IgD-negative memory B cell (primary cell): ENCODE measurements at regions not wholly inside any gene's neighbourhood (a gene's known extent, or its start where the extent isn't known, plus 50 kb on each side); places are given as distances from the start of the nearest gene placed in this dataset.
"Not testable (repeated sequence)": the region's sequence is repeated elsewhere in the genome, so short reads cannot be mapped to it uniquely, and the experiment has no call there.

ENCODE experiments used
- H3K27ac Mint-ChIP-seq, 3 donors: one replicate each; pipeline ENCODE4 v1.8.0; 2020 to 2022; ENCODE audit warnings: mild to moderate bottlenecking in 3 of 3, mixed read lengths in 3 of 3, moderate library complexity in 1 of 3
- H3K27me3 Mint-ChIP-seq: one replicate; pipeline ENCODE4 v1.8.0; 2021; ENCODE audit warnings: mixed read lengths
- H3K36me3 Mint-ChIP-seq: one replicate; pipeline ENCODE4 v1.8.0; 2020; ENCODE audit warnings: mild to moderate bottlenecking, mixed read lengths
- H3K4me1 Mint-ChIP-seq, 3 donors: one replicate each; pipeline ENCODE4 v1.8.0; 2020 to 2022; ENCODE audit warnings: mixed read lengths in 3 of 3, mild to moderate bottlenecking in 1 of 3
- H3K4me3 Mint-ChIP-seq, 4 donors: one replicate each; pipeline ENCODE4 v1.8.0; 2020 to 2022; ENCODE audit warnings: mild to moderate bottlenecking in 4 of 4, mixed read lengths in 4 of 4, moderate library complexity in 3 of 4
- H3K9me3 Mint-ChIP-seq, 3 donors: one replicate each; pipeline ENCODE4 v1.8.0; 2020 to 2021; ENCODE audit warnings: mixed read lengths in 3 of 3, mild to moderate bottlenecking in 1 of 3

DNA sequence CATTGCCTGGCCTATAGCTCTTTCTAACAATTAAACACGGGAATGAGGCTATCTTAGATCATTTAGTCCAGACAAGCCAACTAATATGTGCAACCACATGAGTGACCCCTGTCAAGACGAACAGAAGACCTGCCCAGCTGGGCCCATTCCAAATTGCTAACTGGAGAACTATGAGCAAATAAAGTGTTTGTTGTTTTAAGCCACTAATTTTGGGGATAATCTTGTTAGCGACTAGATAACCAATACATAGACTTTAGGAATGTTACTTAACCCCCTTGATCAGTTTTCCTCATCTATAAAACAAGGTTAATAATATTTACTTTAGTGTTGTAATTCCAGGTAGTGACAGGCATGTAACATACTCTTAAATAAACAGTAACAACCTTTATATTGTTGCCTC lies 848.3 kb downstream of the METTL15 start:
- Mint-ChIP-seq H3K9me3 (peaks cover 5 to 7% (median 7%) of the 10 kb centered on the region in 3 donors), H3K27me3 (no peaks in the 10 kb centered on the region), H3K4me1 (peaks cover 0 to 1% (median 0%) of the 10 kb centered on the region in 3 donors), H3K36me3 (no peaks in the 10 kb centered on the region), H3K27ac (no peak overlapping the region), H3K4me3 (no peak overlapping the region)

DNA sequence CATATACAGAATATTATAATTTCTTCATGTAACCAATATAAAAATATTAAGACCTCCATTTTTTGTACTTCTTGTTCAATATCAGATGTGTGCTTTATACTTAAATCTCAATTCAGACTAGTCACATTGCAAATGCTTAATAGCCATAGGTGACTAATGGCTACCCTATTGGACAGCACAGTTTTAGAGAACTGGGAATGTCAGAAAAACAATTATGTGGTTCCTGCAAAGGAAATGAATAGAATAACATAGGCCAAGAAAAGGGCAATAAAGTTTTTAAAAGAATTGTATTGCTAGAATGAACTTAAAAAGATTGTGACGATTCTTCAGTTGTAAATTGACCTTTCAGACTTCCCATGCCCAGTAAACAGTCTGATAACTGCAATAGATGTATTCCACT lies 843.0 kb downstream of the METTL15 start:
- Mint-ChIP-seq H3K36me3 (peaks cover 2% of the 10 kb centered on the region), H3K4me3 (no peak overlapping the region), H3K27ac (no peak overlapping the region), H3K4me1 (peaks cover 0 to 1% (median 0%) of the 10 kb centered on the region in 3 donors), H3K9me3 (peaks cover 2 to 7% (median 3%) of the 10 kb centered on the region in 3 donors), H3K27me3 (no peaks in the 10 kb centered on the region)

DNA sequence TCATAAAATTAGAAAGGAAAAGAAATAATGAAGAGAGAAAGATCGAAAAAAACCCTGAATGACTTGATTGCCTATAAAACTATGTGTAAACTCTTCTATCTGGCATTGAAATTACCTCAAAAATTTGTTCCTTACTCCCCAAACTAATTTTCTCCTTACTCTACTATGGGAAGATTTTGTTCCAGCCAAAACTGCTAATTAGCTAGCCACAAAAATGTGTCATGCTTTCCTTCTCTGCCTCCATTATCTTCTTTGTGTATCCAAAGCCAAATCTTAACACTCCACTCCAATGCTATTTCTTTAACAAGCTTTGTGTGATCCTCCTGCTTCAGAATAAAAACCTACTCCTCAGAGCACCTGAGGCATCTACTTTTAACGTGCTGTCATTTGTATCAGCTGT lies 831.2 kb downstream of the METTL15 start:
- H3K4me1 Mint-ChIP-seq = no peaks in the 10 kb centered on the region
- no peak overlapping the region for H3K4me3 Mint-ChIP-seq
- no peaks in the 10 kb centered on the region for H3K27me3 Mint-ChIP-seq
- H3K36me3 Mint-ChIP-seq = no peaks in the 10 kb centered on the region
- H3K27ac Mint-ChIP-seq = no peak overlapping the region
- H3K9me3 Mint-ChIP-seq = peaks cover 0 to 9% (median 6%) of the 10 kb centered on the region in 3 donors

DNA sequence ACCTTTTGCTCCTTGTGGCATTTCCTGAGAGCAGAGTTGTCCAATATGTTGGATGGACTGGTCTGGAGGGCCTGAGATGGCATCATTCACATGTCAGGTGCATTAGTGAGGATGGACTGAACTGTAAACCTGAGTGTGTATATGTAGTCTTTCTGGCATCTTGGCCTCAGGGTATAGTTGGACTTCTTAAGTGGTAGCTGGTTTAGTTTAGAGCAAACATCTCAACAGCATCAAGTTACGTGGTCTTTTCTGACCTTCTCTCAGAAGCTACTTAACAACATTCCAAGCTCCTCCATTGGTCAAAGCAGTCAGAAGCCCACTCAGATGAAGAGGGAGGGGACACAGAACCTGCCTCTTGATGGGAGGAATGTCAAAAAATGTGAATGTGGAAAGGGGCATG lies 829.9 kb downstream of the METTL15 start:
- H3K9me3 Mint-ChIP-seq = peaks cover 0 to 9% (median 4%) of the 10 kb centered on the region in 3 donors
- H3K27ac Mint-ChIP-seq = no peak overlapping the region
- H3K36me3 Mint-ChIP-seq = no peaks in the 10 kb centered on the region
- H3K4me1 Mint-ChIP-seq = peaks cover 0 to 1% (median 0%) of the 10 kb centered on the region in 3 donors
- no peaks in the 10 kb centered on the region for H3K27me3 Mint-ChIP-seq
- H3K4me3 Mint-ChIP-seq = no peak overlapping the region

DNA sequence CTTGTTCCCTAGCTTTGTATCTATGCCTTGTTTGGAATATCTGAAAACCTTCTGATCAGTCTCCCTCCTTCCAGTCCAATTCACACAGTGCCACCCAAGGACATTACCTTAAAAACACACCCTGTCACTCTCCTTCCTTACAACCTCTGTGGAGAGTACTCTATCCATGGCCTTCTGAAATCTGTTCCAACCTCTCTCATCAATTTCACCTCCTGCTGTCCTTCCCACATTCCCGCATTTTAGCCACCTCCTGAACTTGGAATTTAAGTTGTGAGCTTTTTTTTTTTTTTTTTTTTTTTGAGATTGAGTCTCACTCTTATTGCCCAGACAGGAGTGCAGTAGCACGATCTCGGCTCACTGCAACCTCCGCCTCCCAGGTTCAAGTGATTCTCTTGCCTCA lies 824.8 kb downstream of the METTL15 start:
- Mint-ChIP-seq H3K27ac (no peak overlapping the region), H3K9me3 (peaks cover 4 to 10% (median 5%) of the 10 kb centered on the region in 3 donors), H3K27me3 (no peaks in the 10 kb centered on the region), H3K4me3 (no peak overlapping the region), H3K4me1 (peaks cover 0 to 4% (median 0%) of the 10 kb centered on the region in 3 donors), H3K36me3 (no peaks in the 10 kb centered on the region)

DNA sequence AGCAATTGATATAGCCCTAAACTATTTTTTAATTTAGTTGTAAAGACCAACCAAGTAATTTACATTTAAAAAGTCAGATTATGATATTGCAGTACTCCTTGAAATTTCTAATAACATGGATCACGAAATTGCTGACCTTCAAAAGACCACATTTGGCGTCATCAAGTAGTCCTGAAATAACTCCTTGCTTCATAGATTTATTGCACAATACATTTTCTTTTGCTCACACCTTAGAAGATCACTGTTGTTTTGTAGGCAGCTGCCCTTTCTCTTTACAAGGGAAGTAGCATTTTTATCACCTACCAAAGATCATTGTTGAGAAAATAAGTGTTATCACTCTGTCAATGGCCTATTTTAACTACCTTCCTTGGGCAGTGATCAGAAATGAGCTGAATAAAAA lies 815.8 kb downstream of the METTL15 start:
- Mint-ChIP-seq H3K4me1 (no peaks in the 10 kb centered on the region), H3K4me3 (no peak overlapping the region), H3K27ac (no peak overlapping the region), H3K27me3 (no peaks in the 10 kb centered on the region), H3K9me3 (peaks cover 9 to 17% (median 9%) of the 10 kb centered on the region in 3 donors), H3K36me3 (no peaks in the 10 kb centered on the region)

DNA sequence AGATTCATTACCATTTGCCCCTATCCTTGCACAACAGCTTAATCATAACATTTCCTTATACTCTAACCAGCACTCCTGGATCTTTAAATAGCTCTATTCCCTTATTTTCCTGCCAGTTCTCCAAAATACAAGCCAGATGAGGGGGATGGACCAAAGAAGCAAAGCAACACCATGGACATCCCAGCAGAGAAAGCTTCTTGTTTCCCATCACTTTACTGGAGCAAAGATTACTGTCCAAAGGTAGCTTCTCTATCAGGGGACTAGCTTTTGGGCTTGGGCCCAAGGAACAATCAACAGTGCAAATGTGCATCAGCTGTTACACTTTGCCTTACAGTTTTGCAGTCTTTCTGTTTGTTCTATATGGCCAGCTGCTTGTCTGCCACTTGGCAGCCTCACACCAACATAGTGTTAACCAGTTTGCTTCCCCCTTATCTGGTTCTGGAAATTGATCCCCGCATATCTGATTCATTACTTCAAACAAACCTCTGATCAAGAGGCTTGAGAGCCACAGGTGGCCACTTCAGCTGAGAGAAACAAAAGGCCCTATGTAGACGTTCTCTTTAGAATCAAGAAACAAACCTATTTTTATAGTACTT lies 814.3 kb downstream of the METTL15 start:
- Mint-ChIP-seq H3K4me1 (no peaks in the 10 kb centered on the region), H3K9me3 (peaks cover 6 to 15% (median 10%) of the 10 kb centered on the region in 3 donors), H3K27ac (no peak overlapping the region), H3K36me3 (no peaks in the 10 kb centered on the region), H3K27me3 (no peaks in the 10 kb centered on the region), H3K4me3 (no peak overlapping the region)

DNA sequence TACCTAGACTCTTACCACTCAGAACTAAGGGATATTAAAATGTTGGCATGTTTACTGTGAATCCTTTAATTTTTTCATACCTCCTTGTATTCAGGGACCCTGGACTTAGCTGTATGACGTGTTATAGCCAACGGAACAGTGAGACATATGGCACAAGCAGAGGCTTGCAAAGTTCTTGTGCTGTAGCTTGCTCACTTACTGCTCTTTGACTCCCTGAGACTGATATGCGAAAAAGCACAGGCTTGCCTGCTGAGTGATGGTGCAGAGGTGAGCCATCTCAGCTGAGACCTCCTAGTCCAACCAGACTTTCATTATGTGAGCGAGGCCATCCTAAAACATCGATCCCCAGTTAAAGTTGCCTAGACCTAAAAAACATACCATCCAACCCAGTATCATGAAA lies 811.0 kb downstream of the METTL15 start:
- H3K27me3 Mint-ChIP-seq = no peaks in the 10 kb centered on the region
- no peak overlapping the region for H3K4me3 Mint-ChIP-seq
- no peak overlapping the region for H3K27ac Mint-ChIP-seq
- no peaks in the 10 kb centered on the region for H3K4me1 Mint-ChIP-seq
- H3K36me3 Mint-ChIP-seq = no peaks in the 10 kb centered on the region
- H3K9me3 Mint-ChIP-seq = peaks cover 5 to 15% (median 14%) of the 10 kb centered on the region in 3 donors

DNA sequence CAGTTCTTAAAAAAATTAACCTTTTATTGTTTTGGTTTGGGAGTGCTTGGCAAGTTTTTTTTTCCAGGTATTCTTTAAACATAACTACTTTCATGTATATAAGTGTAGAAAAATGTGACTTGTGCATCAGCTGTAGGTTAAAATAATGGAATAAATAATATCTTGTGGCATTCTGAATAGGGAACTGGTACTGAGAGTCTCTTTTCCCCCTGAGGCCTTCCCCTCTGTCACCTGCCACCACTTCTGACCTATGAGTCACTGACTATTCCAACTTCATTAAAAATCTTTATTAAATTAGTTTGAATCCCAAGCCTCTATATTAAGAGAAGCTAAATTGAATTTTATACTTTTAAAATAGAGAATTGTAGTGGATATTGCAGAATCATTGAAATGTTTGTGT lies 805.7 kb downstream of the METTL15 start:
- H3K9me3 Mint-ChIP-seq = peaks cover 10 to 14% (median 10%) of the 10 kb centered on the region in 3 donors
- H3K27me3 Mint-ChIP-seq = no peaks in the 10 kb centered on the region
- H3K4me1 Mint-ChIP-seq = no peaks in the 10 kb centered on the region
- peaks cover 3% of the 10 kb centered on the region for H3K36me3 Mint-ChIP-seq
- H3K27ac Mint-ChIP-seq = no peak overlapping the region
- H3K4me3 Mint-ChIP-seq = no peak overlapping the region

DNA sequence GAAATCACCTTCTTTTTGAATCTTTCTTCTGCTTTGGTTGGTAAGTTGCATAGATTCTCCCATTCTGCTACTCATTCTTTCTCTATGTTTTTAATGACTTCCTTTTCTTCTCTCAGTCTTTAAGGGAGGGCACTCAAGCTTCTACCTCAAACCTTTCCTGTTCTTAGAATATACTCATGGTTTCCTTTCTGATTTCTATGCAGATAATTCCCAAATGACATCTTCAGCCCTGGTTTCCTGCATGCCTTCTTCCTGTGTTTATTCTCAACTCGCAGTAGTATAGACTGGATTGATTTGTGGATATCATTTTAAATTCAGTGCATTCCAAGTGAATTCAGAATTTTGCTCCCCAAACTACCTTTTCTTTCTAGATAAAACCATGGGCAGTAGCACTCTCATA lies 803.6 kb downstream of the METTL15 start:
- no peaks in the 10 kb centered on the region for H3K27me3 Mint-ChIP-seq
- H3K9me3 Mint-ChIP-seq = peaks cover 8 to 17% (median 8%) of the 10 kb centered on the region in 3 donors
- no peak overlapping the region for H3K4me3 Mint-ChIP-seq
- H3K36me3 Mint-ChIP-seq = peaks cover 3% of the 10 kb centered on the region
- no peak overlapping the region for H3K27ac Mint-ChIP-seq
- no peaks in the 10 kb centered on the region for H3K4me1 Mint-ChIP-seq

DNA sequence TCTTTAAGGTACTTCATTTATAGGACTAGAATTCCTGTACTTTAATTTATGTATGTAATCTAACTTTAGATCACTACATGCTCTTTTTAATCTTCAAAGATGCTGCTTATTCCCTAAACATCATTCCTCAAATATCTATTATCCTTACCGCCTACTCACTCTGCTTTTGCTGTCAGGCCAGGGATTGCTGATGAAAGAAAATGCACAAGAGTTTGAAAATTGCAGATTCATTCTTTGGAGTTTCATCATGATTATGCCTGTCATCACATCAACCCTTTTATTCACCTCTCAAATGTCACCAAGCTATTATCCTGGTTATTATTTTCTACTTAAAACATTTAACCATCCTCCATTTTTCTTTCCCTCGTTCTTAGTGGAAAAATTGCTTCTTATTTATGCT lies 802.7 kb downstream of the METTL15 start:
- H3K9me3 Mint-ChIP-seq = peaks cover 4 to 12% (median 8%) of the 10 kb centered on the region in 3 donors
- H3K4me1 Mint-ChIP-seq = no peaks in the 10 kb centered on the region
- no peak overlapping the region for H3K4me3 Mint-ChIP-seq
- peaks cover 3% of the 10 kb centered on the region for H3K36me3 Mint-ChIP-seq
- H3K27me3 Mint-ChIP-seq = no peaks in the 10 kb centered on the region
- H3K27ac Mint-ChIP-seq = no peak overlapping the region

DNA sequence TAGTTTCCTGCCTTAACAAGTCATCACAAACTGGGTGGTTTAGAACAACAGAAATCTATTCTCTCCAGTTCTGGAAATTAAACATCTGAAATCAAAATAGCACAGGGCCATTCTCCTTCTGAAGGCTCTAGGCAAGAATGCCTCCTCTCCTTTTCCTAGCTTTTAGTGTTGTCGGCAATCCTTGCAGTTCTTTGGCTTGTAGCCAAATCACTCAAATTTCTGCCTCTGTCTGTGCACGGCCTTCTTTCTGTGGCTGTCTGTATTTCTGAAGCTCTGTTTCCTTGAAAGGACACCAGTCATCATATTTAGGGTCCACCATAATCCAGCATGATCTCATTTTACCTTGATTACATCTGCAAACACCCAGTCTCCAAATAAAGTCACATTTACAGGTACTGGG lies 795.5 kb downstream of the METTL15 start:
- peaks cover 0 to 5% (median 3%) of the 10 kb centered on the region in 3 donors for H3K9me3 Mint-ChIP-seq
- H3K36me3 Mint-ChIP-seq = no peaks in the 10 kb centered on the region
- H3K27ac Mint-ChIP-seq = no peak overlapping the region
- H3K4me3 Mint-ChIP-seq = no peak overlapping the region
- no peaks in the 10 kb centered on the region for H3K27me3 Mint-ChIP-seq
- no peaks in the 10 kb centered on the region for H3K4me1 Mint-ChIP-seq

DNA sequence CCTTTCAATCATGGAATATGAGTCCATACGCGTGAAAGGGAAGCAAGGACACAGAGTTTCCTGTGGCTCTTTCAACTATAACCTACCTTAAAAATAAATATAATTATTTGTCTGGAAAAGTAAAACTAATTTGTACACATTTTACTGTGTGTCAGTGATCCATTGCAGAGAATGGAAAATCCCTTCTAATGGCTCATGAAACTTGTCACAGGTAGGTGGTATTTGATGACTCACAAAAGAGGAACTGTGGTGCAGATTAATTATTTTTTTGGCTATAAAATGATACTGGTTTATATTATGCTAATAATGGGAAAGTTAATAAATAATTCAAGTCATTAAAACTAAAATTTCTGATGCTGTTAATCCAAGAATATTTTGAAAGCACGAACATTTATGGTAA lies 792.2 kb downstream of the METTL15 start:
- Mint-ChIP-seq H3K4me1 (no peaks in the 10 kb centered on the region), H3K27ac (no peak overlapping the region), H3K36me3 (no peaks in the 10 kb centered on the region), H3K27me3 (no peaks in the 10 kb centered on the region), H3K9me3 (peaks cover 0 to 7% (median 0%) of the 10 kb centered on the region in 3 donors), H3K4me3 (no peak overlapping the region)

DNA sequence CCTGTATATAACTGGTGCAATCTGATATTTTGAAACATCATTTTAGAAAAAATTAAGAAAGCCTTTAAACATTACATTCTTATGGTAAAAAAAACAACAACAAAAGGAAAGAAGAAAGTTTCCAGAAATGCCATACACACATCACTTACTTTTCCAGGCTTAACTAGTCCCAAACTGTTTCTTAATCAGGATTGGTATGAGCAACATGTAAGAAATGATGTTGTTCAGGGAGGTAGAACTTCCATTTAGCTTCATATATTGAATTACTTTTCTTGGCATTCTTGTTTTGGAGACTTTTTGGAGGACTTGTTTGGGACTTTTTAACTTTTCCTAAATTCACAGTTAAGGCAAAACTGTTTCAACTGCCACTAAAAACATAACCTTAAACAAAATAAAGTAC lies 791.5 kb downstream of the METTL15 start:
- Mint-ChIP-seq H3K4me3 (no peak overlapping the region), H3K36me3 (no peaks in the 10 kb centered on the region), H3K27ac (no peak overlapping the region), H3K27me3 (no peaks in the 10 kb centered on the region), H3K4me1 (no peaks in the 10 kb centered on the region), H3K9me3 (peaks cover 0 to 7% (median 0%) of the 10 kb centered on the region in 3 donors)

DNA sequence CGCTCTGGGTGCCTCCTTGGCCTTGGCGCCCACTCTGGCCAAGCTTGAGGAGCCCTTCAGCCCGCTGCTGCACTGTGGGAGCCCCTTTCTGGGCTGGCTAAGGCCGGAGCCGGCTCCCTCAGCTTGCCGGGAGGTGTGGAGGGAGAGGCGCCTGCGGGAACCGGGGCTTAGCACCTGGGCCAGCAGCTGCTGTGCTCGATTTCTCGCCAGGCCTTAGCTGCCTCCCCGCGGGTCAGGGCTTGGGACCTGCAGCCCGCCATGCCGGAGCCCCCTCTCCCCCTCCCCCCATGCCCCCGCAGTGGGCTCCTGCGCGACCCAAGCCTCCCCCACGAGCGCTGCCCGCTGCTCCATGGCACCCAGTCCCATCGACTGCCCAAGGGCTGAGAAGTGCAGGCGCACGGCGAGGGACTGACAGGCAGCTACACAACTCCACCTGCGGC lies 782.4 kb downstream of the METTL15 start:
- not testable (repeated sequence) for H3K4me1 Mint-ChIP-seq, H3K4me3 Mint-ChIP-seq, H3K27me3 Mint-ChIP-seq, H3K9me3 Mint-ChIP-seq, H3K27ac Mint-ChIP-seq, H3K36me3 Mint-ChIP-seq

DNA sequence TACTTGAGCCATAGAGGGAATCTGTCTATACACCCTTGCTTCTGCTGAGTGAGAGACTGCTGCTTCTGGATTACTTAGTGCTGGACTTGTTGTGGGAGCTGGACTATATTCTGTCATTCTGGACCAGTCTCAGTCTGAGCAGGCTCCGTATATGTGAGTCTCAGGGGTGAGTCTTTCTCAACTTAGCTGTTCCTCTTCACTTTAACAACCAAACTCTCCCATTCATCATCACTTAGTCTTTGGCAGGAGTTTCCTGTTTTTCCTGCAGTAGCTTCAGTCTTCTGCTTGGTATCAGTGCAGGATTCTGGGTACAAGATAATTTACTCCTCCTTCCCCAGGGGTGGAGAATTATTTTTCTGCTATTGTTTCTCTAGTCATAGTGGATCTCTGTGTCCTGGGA lies 779.5 kb downstream of the METTL15 start:
- H3K9me3 Mint-ChIP-seq = peaks cover 2 to 3% (median 3%) of the 10 kb centered on the region in 3 donors
- H3K36me3 Mint-ChIP-seq = no peaks in the 10 kb centered on the region
- no peaks in the 10 kb centered on the region for H3K27me3 Mint-ChIP-seq
- no peak overlapping the region for H3K27ac Mint-ChIP-seq
- no peaks in the 10 kb centered on the region for H3K4me1 Mint-ChIP-seq
- H3K4me3 Mint-ChIP-seq = no peak overlapping the region
